ENCODE measurements at regions not wholly inside any gene's neighbourhood (a gene's known extent, or its start where the extent isn't known, plus 50 kb on each side); places are given as distances from the start of the nearest gene placed in this dataset.

DNA sequence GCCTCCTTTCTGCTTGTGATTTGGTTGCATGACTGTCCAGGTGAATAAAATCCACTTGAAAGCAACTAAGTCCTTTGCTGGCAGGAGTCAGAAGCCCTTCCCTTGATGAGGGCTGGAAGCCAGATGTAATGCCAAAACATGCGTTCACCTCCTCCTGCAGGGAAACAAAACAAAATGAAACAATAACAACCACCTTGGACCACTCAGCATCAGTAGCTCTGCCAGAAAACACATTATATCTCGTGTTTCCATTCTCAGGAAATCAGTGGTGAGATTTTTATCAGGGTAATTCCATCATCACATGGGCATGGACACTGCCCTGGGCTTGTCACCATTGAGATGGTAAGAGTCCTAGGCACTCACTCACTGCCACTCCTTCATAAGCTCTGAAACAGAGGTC is 350.3 kb upstream of the ACTBL2 start (continued):
- TF ChIP-seq, protein P1, sequence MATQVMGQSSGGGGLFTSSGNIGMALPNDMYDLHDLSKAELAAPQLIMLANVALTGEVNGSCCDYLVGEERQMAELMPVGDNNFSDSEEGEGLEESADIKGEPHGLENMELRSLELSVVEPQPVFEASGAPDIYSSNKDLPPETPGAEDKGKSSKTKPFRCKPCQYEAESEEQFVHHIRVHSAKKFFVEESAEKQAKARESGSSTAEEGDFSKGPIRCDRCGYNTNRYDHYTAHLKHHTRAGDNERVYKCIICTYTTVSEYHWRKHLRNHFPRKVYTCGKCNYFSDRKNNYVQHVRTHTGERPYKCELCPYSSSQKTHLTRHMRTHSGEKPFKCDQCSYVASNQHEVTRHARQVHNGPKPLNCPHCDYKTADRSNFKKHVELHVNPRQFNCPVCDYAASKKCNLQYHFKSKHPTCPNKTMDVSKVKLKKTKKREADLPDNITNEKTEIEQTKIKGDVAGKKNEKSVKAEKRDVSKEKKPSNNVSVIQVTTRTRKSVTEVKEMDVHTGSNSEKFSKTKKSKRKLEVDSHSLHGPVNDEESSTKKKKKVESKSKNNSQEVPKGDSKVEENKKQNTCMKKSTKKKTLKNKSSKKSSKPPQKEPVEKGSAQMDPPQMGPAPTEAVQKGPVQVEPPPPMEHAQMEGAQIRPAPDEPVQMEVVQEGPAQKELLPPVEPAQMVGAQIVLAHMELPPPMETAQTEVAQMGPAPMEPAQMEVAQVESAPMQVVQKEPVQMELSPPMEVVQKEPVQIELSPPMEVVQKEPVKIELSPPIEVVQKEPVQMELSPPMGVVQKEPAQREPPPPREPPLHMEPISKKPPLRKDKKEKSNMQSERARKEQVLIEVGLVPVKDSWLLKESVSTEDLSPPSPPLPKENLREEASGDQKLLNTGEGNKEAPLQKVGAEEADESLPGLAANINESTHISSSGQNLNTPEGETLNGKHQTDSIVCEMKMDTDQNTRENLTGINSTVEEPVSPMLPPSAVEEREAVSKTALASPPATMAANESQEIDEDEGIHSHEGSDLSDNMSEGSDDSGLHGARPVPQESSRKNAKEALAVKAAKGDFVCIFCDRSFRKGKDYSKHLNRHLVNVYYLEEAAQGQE (IDR thresholded peaks at IDR 0.05; ENCODE audit: low read depth, low read length): no peak
- TF ChIP-seq ELF1 (IDR thresholded peaks at IDR 0.05) (no peak), MXI1 (IDR thresholded peaks at IDR 0.05; ENCODE audit: low read depth, low read length) (no peak), SIN3A (IDR thresholded peaks at IDR 0.05; ENCODE audit: borderline replicate concordance, low read depth, low read length) (no peak), EZH2phosphoT487 (IDR thresholded peaks at IDR 0.05; ENCODE audit: borderline replicate concordance, low read depth) (no peak), SMC3 (IDR thresholded peaks at IDR 0.05; ENCODE audit: low read depth, low read length) (no peak), RFX5 (IDR thresholded peaks at IDR 0.05; ENCODE audit: low read length) (no peak), NFIC (IDR thresholded peaks at IDR 0.05; ENCODE audit: borderline replicate concordance) (peak; percentile 66), CHD2 (IDR thresholded peaks at IDR 0.05; ENCODE audit: low read length, partially characterized antibody) (no peak), FOXJ3 (CRISPR knock-in tag; IDR thresholded peaks at IDR 0.05) (no peak), NRF1 (IDR thresholded peaks at IDR 0.05; ENCODE audit: low read depth, low read length) (no peak)

- TF ChIP-seq, protein P2, sequence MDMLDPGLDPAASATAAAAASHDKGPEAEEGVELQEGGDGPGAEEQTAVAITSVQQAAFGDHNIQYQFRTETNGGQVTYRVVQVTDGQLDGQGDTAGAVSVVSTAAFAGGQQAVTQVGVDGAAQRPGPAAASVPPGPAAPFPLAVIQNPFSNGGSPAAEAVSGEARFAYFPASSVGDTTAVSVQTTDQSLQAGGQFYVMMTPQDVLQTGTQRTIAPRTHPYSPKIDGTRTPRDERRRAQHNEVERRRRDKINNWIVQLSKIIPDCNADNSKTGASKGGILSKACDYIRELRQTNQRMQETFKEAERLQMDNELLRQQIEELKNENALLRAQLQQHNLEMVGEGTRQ (IDR thresholded peaks at IDR 0.05; ENCODE audit: borderline replicate concordance, low read depth, low read length): no peak
- no peak for TF ChIP-seq RFX5 (IDR thresholded peaks at IDR 0.05; ENCODE audit: low read length)
- TF ChIP-seq IRF3 (IDR thresholded peaks at IDR 0.05; ENCODE audit: low read depth, low read length): no peak
- no peak overlapping the region for H3K4me3 ChIP-seq (ENCODE audit: low read depth in 2 of 2, low read length in 1 of 2)
- H3K9me2 ChIP-seq: no peaks in the 10 kb centered on the region
- ChIA-PET CTCF (interaction anchor here (1.3 kb wide), 1 partner anchor 53 kb away, joined by 3 read pairs; no protein-coding TSS in a partner anchor), POLR2A (no interaction called here)
- no peak overlapping the region for H2AFZ ChIP-seq (ENCODE audit: low read depth)
- peak overlapping the region in 1 of 2 experiments; percentile 58; a peak in 2 of 4 replicates for H3K27ac ChIP-seq (ENCODE audit: low read depth in 2 of 2, low read length in 1 of 2)
- H3K9ac ChIP-seq: no peak overlapping the region
- H3K36me3 ChIP-seq (replicated peaks in 1 of 2; ENCODE audit: control insufficient read depth in 1 of 2, insufficient read depth in 2 of 2, low read length in 1 of 2): no peaks in the 10 kb centered on the region
- peaks cover 4% of the 10 kb centered on the region for H3F3A ChIP-seq (replicated peaks; ENCODE audit: insufficient read depth)
- H4K20me1 ChIP-seq (ENCODE audit: insufficient read depth): no peaks in the 10 kb centered on the region
- WGBS (ENCODE audit: low lambda C conversion rate): 65% methylated on average over 2 of the region's 2 CpGs
- H3K79me2 ChIP-seq (ENCODE audit: insufficient read depth): no peaks in the 10 kb centered on the region
- no peak for DNase-seq
- H3K27me3 ChIP-seq (ENCODE audit: insufficient read depth): no peaks in the 10 kb centered on the region
- H3K4me2 ChIP-seq: no peak overlapping the region
- H3K9me3 ChIP-seq: no peaks in the 10 kb centered on the region
- peaks cover 16 to 21% of the 10 kb centered on the region in 2 experiments; a peak in 3 of 4 replicates for H3K4me1 ChIP-seq (ENCODE audit: control insufficient read depth in 1 of 2, insufficient read depth in 2 of 2, low read depth in 1 of 2, low read length in 1 of 2)
These were observed 349.3 kb upstream of the ACTBL2 start for GRCh38 chr5:57831932-57832331.
